Lower lobe of right lung (tissue), 2 donors: ENCODE measurements at regions not wholly inside any gene's neighbourhood (a gene's known extent, or its start where the extent isn't known, plus 50 kb on each side); places are given as distances from the start of the nearest gene placed in this dataset.

Experiments
- ATAC-seq, 2 donors: fragments of 200-7000 bp; cut with Tn5 transposase; one replicate each; pipeline ENCODE4 v1.9.1; 2020 to 2022; ENCODE audit warnings: mild to moderate bottlenecking in 2 of 2, moderate library complexity in 2 of 2
- DNase-seq: peaks from one replicate; pipeline ENCODE4 v3.0.0-alpha.2; 2020
- H3K27ac ChIP-seq: fragments of 200-600 bp; one replicate; pipeline ENCODE4 v1.8.0; 2022
- H3K27me3 ChIP-seq: fragments of 200-600 bp; one replicate; pipeline ENCODE4 v1.8.0; 2022; ENCODE audit warnings: low read depth
- H3K36me3 ChIP-seq: fragments of 200-600 bp; one replicate; pipeline ENCODE4 v1.8.0; 2022; ENCODE audit warnings: mild to moderate bottlenecking
- H3K4me1 ChIP-seq: fragments of 200-600 bp; one replicate; pipeline ENCODE4 v1.8.0; 2022
- H3K4me3 ChIP-seq: fragments of 200-600 bp; one replicate; pipeline ENCODE4 v1.8.0; 2022; ENCODE audit warnings: mild to moderate bottlenecking
- H3K9me3 ChIP-seq: fragments of 200-600 bp; one replicate; pipeline ENCODE4 v1.8.0; 2022
- CTCF ChIP-seq: fragments of 200-600 bp; IDR thresholded peaks from one replicate; pipeline ENCODE4 v1.8.0; 2022; ENCODE audit warnings: antibody characterized with exemption, mild to moderate bottlenecking
- intact Hi-C: fragments of 100-400 bp; cut with DNase I; formaldehyde crosslinking; loops from one replicate; pipeline ENCODE4 v1.11.0; 2022
- donor health status: DM: no; HTN: yes; CAD: no; lungs with severe emphysema.

GRCh38 chr4:125773502-125773901, 458.7 kb downstream of the FAT4 start:
- no peaks in the 10 kb centered on the region for H3K36me3 ChIP-seq
- no peak for DNase-seq
- H3K9me3 ChIP-seq, result no peaks in the 10 kb centered on the region
- intact Hi-C loops, result no loop called here
- H3K27ac ChIP-seq, result no peak overlapping the region
- no peaks in the 10 kb centered on the region for H3K4me1 ChIP-seq
- H3K4me3 ChIP-seq, result no peak overlapping the region
- ATAC-seq, result no peak
- no peaks in the 10 kb centered on the region for H3K27me3 ChIP-seq
- no peak for TF ChIP-seq CTCF

- Histone ChIP-seq H3K4me1 (no peaks in the 10 kb centered on the region), H3K27me3 (no peaks in the 10 kb centered on the region), H3K9me3 (no peaks in the 10 kb centered on the region), H3K4me3 (no peak overlapping the region), H3K27ac (no peak overlapping the region), H3K36me3 (no peaks in the 10 kb centered on the region)
- DNase-seq (no peak), ATAC-seq (no peak)
- no peak for TF ChIP-seq CTCF
- intact Hi-C loops, result no loop called here
Measured at GRCh38 chr4:125773931-125774330, 459.2 kb downstream of the FAT4 start.

GRCh38 chr4:125776146-125776545, 461.4 kb downstream of the FAT4 start:
- no peak for TF ChIP-seq CTCF
- Histone ChIP-seq H3K4me3 (no peak overlapping the region), H3K27me3 (no peaks in the 10 kb centered on the region), H3K36me3 (no peaks in the 10 kb centered on the region), H3K9me3 (no peaks in the 10 kb centered on the region), H3K27ac (no peak overlapping the region), H3K4me1 (no peaks in the 10 kb centered on the region)
- no peak for DNase-seq
- intact Hi-C loops, result no loop called here
- no peak for ATAC-seq

DNA sequence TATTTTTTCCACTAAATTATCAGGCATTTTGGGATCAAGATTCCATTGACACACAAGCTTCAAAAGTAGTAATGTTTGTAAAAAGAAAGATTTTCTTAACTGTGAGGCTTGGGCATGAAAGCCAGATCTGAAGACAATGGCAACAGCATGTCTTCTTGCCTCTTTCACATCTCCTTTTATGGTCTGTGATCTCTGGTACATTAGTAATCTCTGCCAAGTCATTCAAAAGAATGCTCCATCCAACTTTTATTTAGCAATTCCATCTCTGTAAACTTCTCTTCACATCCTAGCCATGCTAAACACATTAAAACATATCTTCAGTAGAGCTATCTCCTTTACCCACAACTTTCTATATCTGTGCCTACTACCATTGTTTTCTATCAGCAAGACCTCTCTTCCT, 465.4 kb downstream of the FAT4 start:
- ATAC-seq (no peak), DNase-seq (no peak)
- Histone ChIP-seq H3K4me1 (no peaks in the 10 kb centered on the region), H3K27me3 (no peaks in the 10 kb centered on the region), H3K36me3 (no peaks in the 10 kb centered on the region), H3K4me3 (no peak overlapping the region), H3K9me3 (no peaks in the 10 kb centered on the region), H3K27ac (no peak overlapping the region)
- TF ChIP-seq CTCF, result no peak
- intact Hi-C loops, result no loop called here

DNA sequence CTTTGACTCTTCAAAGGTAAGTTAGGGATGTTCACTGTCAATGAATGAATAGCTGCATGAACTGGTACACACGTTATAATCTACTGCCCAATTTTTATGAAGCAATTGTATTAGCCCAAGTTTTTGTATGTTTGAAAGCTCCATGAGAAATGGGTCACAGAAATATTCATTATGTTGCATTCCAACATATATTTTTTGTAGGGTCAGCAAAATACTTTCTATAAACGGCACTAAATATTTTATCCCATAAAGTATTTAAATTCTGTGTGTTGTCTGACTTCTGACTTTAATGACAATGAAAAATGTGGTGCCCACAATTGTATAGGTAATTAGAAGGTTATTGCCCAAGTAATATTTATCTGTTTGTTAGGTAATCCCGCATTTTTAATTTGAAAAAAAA, 466.0 kb downstream of the FAT4 start:
- no peak overlapping the region for H3K27ac ChIP-seq
- no peaks in the 10 kb centered on the region for H3K4me1 ChIP-seq
- TF ChIP-seq CTCF, result no peak
- no peaks in the 10 kb centered on the region for H3K9me3 ChIP-seq
- intact Hi-C loops, result no loop called here
- H3K4me3 ChIP-seq, result no peak overlapping the region
- DNase-seq, result no peak
- H3K36me3 ChIP-seq, result no peaks in the 10 kb centered on the region
- no peaks in the 10 kb centered on the region for H3K27me3 ChIP-seq
- no peak for ATAC-seq

GRCh38 chr4:125781651-125782050, 466.9 kb downstream of the FAT4 start:
- H3K4me3 ChIP-seq, result no peak overlapping the region
- no peaks in the 10 kb centered on the region for H3K36me3 ChIP-seq
- H3K27ac ChIP-seq, result no peak overlapping the region
- no peaks in the 10 kb centered on the region for H3K9me3 ChIP-seq
- H3K27me3 ChIP-seq, result no peaks in the 10 kb centered on the region
- no peaks in the 10 kb centered on the region for H3K4me1 ChIP-seq
- intact Hi-C loops, result no loop called here
- DNase-seq, result no peak
- no peak for TF ChIP-seq CTCF
- ATAC-seq, result no peak
